SK-N-SH treated with all-trans-retinoic acid at 6 μM for 48 hours (cell line): ENCODE measurements at regions not wholly inside any gene's neighbourhood (a gene's known extent, or its start where the extent isn't known, plus 50 kb on each side); places are given as distances from the start of the nearest gene placed in this dataset.

Source experiments
- ATAC-seq: fragments of 200-7000 bp; cut with Tn5 transposase; 3 replicates; pipeline ENCODE4 v1.9.1; 2020; ENCODE audit warnings: mild to moderate bottlenecking, moderate library complexity
- ARNTL ChIP-seq: fragments of 450-650 bp; formaldehyde crosslinking; IDR thresholded peaks from 2 replicates; pipeline ENCODE4 v1.5.0; 2020; ENCODE audit warnings: low read depth, mild to moderate bottlenecking, moderate library complexity, borderline replicate concordance
- BACH2 ChIP-seq: fragments of 250-450 bp; sonication (Bioruptor Pico); IDR thresholded peaks from 2 replicates; pipeline ENCODE4 v1.9.0; 2021; ENCODE audit warnings: mild to moderate bottlenecking, borderline replicate concordance
- CREB5 ChIP-seq: fragments of 250-450 bp; sonication (Bioruptor Pico); IDR thresholded peaks from 2 replicates; pipeline ENCODE4 v1.5.1; 2020; ENCODE audit warnings: low read depth, mild to moderate bottlenecking, moderate library complexity
- CSDC2 ChIP-seq: fragments of 250-450 bp; sonication (Bioruptor Pico); IDR thresholded peaks from 2 replicates; pipeline ENCODE4 v1.5.0; 2020; ENCODE audit warnings: mild to moderate bottlenecking, moderate library complexity
- CSRNP3 ChIP-seq: fragments of 250-450 bp; sonication (Bioruptor Pico); IDR thresholded peaks from 2 replicates; pipeline ENCODE4 v1.5.1; 2021; ENCODE audit warnings: mild to moderate bottlenecking, moderate library complexity
- ESRRG ChIP-seq: fragments of 250-450 bp; sonication (Bioruptor Pico); IDR thresholded peaks from 2 replicates; pipeline ENCODE4 v1.6.1; 2021; ENCODE audit warnings: mild to moderate bottlenecking
- GLIS3 ChIP-seq: fragments of 250-450 bp; sonication (Bioruptor Pico); IDR thresholded peaks from 2 replicates; pipeline ENCODE4 v1.5.0; 2020; ENCODE audit warnings: mild to moderate bottlenecking, moderate library complexity
- ISL1 ChIP-seq: fragments of 250-450 bp; sonication (Bioruptor Pico); IDR thresholded peaks from 2 replicates; pipeline ENCODE4 v2.1.2; 2022; ENCODE audit warnings: mild to moderate bottlenecking, moderate library complexity
- OSR1 ChIP-seq: fragments of 250-450 bp; sonication (Bioruptor Pico); IDR thresholded peaks from 2 replicates; pipeline ENCODE4 v1.8.0; 2022; ENCODE audit warnings: moderate library complexity, mild to moderate bottlenecking, inconsistent platforms
- PATZ1 ChIP-seq: fragments of 250-450 bp; sonication (Bioruptor Pico); IDR thresholded peaks from 2 replicates; pipeline ENCODE4 v1.8.0; 2020; ENCODE audit warnings: mild to moderate bottlenecking, moderate library complexity, borderline replicate concordance
- POU6F1 ChIP-seq: fragments of 250-450 bp; sonication (Bioruptor Pico); IDR thresholded peaks from 2 replicates; pipeline ENCODE4 v1.8.0; 2021; ENCODE audit warnings: low read depth, mild to moderate bottlenecking, moderate library complexity, borderline replicate concordance
- PPARA ChIP-seq: fragments of 250-450 bp; sonication (Bioruptor Pico); IDR thresholded peaks from 2 replicates; pipeline ENCODE4 v1.5.0; 2020; ENCODE audit warnings: mild to moderate bottlenecking, borderline replicate concordance
- RARB ChIP-seq: fragments of 250-450 bp; sonication (Bioruptor Pico); IDR thresholded peaks from 2 replicates; pipeline ENCODE4 v1.8.0; 2021; ENCODE audit warnings: mild to moderate bottlenecking, moderate library complexity
- SNAI2 ChIP-seq: fragments of 250-450 bp; sonication (Bioruptor Pico); IDR thresholded peaks from 2 replicates; pipeline ENCODE4 v1.5.0; 2020; ENCODE audit warnings: mild to moderate bottlenecking, moderate library complexity
- TCF4 ChIP-seq: fragments of 250-450 bp; sonication (Bioruptor Pico); IDR thresholded peaks from 2 replicates; pipeline ENCODE4 v1.8.0; 2021; ENCODE audit warnings: mild to moderate bottlenecking, moderate library complexity, borderline replicate concordance
- TOX ChIP-seq: fragments of 250-450 bp; sonication (Bioruptor Pico); IDR thresholded peaks from 2 replicates; pipeline ENCODE4 v1.8.0; 2021; ENCODE audit warnings: mild to moderate bottlenecking, moderate library complexity, borderline replicate concordance
- TSHZ2 ChIP-seq: fragments of 250-450 bp; sonication (Bioruptor Pico); IDR thresholded peaks from 2 replicates; pipeline ENCODE4 v1.5.0; 2020; ENCODE audit warnings: mild to moderate bottlenecking, moderate library complexity
- ZC3H10 ChIP-seq: fragments of 250-450 bp; sonication (Bioruptor Pico); IDR thresholded peaks from 2 replicates; pipeline ENCODE4 v1.5.1; 2021; ENCODE audit warnings: mild to moderate bottlenecking, moderate library complexity
- ZFP3 ChIP-seq: fragments of 250-450 bp; sonication (Bioruptor Pico); IDR thresholded peaks from 2 replicates; pipeline ENCODE4 v1.5.0; 2020; ENCODE audit warnings: mild to moderate bottlenecking, moderate library complexity
- ZFP30 ChIP-seq: fragments of 450-650 bp; formaldehyde crosslinking; IDR thresholded peaks from 2 replicates; pipeline ENCODE4 v1.5.0; 2022; ENCODE audit warnings: mild to moderate bottlenecking, moderate library complexity
- ZNF565 ChIP-seq: fragments of 450-650 bp; formaldehyde crosslinking; conservative IDR thresholded peaks from 2 replicates; pipeline ENCODE4 v1.5.0; 2020; ENCODE audit warnings: low read depth, mild to moderate bottlenecking, moderate library complexity
- ZNF8 ChIP-seq: fragments of 450-650 bp; formaldehyde crosslinking; IDR thresholded peaks from 2 replicates; pipeline ENCODE4 v1.5.0; 2020; ENCODE audit warnings: mild to moderate bottlenecking, moderate library complexity

GRCh38 chr5:60335913-60336312, 364.1 kb downstream of the DEPDC1B start:
- TF ChIP-seq ZFP3 (CRISPR knock-in tag) (no peak), OSR1 (CRISPR knock-in tag) (no peak), ZNF8 (no peak), CSDC2 (no peak), TOX (CRISPR knock-in tag) (no peak), TSHZ2 (CRISPR knock-in tag) (no peak), CSRNP3 (CRISPR knock-in tag) (no peak), POU6F1 (CRISPR knock-in tag) (no peak), RARB (no peak), PPARA (no peak), PATZ1 (CRISPR knock-in tag) (no peak)
- ATAC-seq: no peak

- peak; percentile 85 for ATAC-seq
- TF ChIP-seq PPARA (no peak), ESRRG (CRISPR knock-in tag) (no peak), CREB5 (peak; percentile 68), SNAI2 (no peak), ZNF8 (no peak), CSDC2 (no peak), ZNF565 (no peak), ZFP3 (CRISPR knock-in tag) (no peak), TSHZ2 (CRISPR knock-in tag) (no peak), ZC3H10 (CRISPR knock-in tag) (0 out of 2 replicates have a peak, but pooled peaks have one; percentile 39), TCF4 (CRISPR knock-in tag) (peak; percentile 53; the same call in 1 of the 2 replicates), GLIS3 (CRISPR knock-in tag) (no peak), ARNTL (CRISPR knock-in tag) (no peak), OSR1 (CRISPR knock-in tag) (no peak), BACH2 (CRISPR knock-in tag) (no peak), CSRNP3 (CRISPR knock-in tag) (no peak), RARB (no peak), ZFP30 (CRISPR knock-in tag) (no peak), ISL1 (CRISPR knock-in tag) (peak; percentile 72), POU6F1 (CRISPR knock-in tag) (no peak), TOX (CRISPR knock-in tag) (peak; percentile 57; the same call in 1 of the 2 replicates)
Measured at GRCh38 chr5:60334281-60334713, 365.7 kb downstream of the DEPDC1B start.
